GM12878 (cell line): ENCODE measurements at regions not wholly inside any gene's neighbourhood (a gene's known extent, or its start where the extent isn't known, plus 50 kb on each side); places are given as distances from the start of the nearest gene placed in this dataset.
A peak's percentile ranks its signal among the peaks of the same experiment; 100 is the strongest.

Source experiments
- CEBPB ChIP-seq, 2 experiments: fragments of 150-350 bp in 1 of 2; IDR thresholded peaks; 2 replicates each; pipeline ENCODE4 v1.6.1; 2012 to 2014; ENCODE audit warnings: low read depth in 2 of 2, low read length in 2 of 2, borderline replicate concordance in 1 of 2, inconsistent platforms in 1 of 2
- E4F1 ChIP-seq: fragments of 450-650 bp; IDR thresholded peaks from 2 replicates; pipeline ENCODE4 v1.6.1; 2018; ENCODE audit warnings: borderline replicate concordance, mild to moderate bottlenecking; ENCODE audit not compliant: partially characterized antibody
- IKZF2 ChIP-seq, 2 experiments: fragments of 450-650 bp; IDR thresholded peaks; 2 replicates each; pipeline ENCODE4 v1.6.1; 2017; ENCODE audit warnings: mild to moderate bottlenecking in 2 of 2, moderate library complexity in 2 of 2
- NFIC ChIP-seq: IDR thresholded peaks from 2 replicates; pipeline ENCODE4 v1.6.1; 2012; ENCODE audit warnings: low read depth, mild to moderate bottlenecking, inconsistent platforms, low read length, moderate library complexity
- RUNX3 ChIP-seq: IDR thresholded peaks from 2 replicates; pipeline ENCODE4 v1.6.1; 2012; ENCODE audit warnings: low read length, inconsistent platforms
- SMARCA5 ChIP-seq: fragments of 450-650 bp; IDR thresholded peaks from 2 replicates; pipeline ENCODE4 v1.6.1; 2017; ENCODE audit warnings: mild to moderate bottlenecking
- ZBED1 ChIP-seq: IDR thresholded peaks from 2 replicates; pipeline ENCODE4 v1.6.1; 2016; ENCODE audit warnings: borderline replicate concordance
- ZBTB40 ChIP-seq: fragments of 450-650 bp; IDR thresholded peaks from 2 replicates; pipeline ENCODE4 v1.6.1; 2016; ENCODE audit warnings: mild to moderate bottlenecking, moderate library complexity, borderline replicate concordance
- TF ChIP-seq, protein P1 (sequence below): IDR thresholded peaks from 2 replicates; pipeline ENCODE4 v1.6.1; 2012; ENCODE audit warnings: low read depth, low read length, improper control_type of control experiment
- TF ChIP-seq, protein P2 (sequence below): fragments of 450-650 bp; IDR thresholded peaks from 2 replicates; pipeline ENCODE4 v1.6.1; 2017; ENCODE audit warnings: borderline replicate concordance

DNA sequence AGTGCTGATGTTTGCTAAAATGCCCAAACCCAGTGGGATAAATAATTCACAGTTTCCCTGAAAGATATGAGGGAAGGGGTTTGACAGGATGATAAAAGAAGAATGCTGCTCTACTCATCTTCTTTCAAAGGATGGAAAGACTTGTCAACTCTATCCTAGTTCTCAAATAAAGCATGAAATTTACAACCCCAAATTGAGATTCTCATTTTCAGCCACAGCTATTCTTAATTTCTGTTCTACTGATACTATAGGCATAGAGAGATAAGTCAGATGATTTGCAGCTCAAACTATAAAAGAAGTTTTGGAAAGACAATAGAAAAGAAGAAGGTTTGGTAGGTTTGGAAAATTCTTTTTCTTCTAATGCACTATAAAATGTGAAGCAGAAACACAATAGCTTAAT, 542.6 kb downstream of the CSNK1G3 start (continued):
- TF ChIP-seq CEBPB (IDR thresholded peaks at IDR 0.05; ENCODE audit: borderline replicate concordance in 1 of 2, low read depth in 2 of 2, low read length in 2 of 2) (no peak), NFIC (peak; percentile 56), IKZF2 (IDR thresholded peaks at IDR 0.05) (peak in 1 of 2 experiments; percentile 31; a peak in 1 of 4 replicates), SMARCA5 (no peak), RUNX3 (peak; percentile 77), E4F1 (no peak), ZBED1 (no peak), ZBTB40 (no peak)
- TF ChIP-seq, protein P1, sequence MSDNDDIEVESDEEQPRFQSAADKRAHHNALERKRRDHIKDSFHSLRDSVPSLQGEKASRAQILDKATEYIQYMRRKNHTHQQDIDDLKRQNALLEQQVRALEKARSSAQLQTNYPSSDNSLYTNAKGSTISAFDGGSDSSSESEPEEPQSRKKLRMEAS = no peak
- TF ChIP-seq, protein P2, sequence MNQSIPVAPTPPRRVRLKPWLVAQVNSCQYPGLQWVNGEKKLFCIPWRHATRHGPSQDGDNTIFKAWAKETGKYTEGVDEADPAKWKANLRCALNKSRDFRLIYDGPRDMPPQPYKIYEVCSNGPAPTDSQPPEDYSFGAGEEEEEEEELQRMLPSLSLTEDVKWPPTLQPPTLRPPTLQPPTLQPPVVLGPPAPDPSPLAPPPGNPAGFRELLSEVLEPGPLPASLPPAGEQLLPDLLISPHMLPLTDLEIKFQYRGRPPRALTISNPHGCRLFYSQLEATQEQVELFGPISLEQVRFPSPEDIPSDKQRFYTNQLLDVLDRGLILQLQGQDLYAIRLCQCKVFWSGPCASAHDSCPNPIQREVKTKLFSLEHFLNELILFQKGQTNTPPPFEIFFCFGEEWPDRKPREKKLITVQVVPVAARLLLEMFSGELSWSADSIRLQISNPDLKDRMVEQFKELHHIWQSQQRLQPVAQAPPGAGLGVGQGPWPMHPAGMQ = no peak
